GM23248 (cell line): ENCODE measurements at regions not wholly inside any gene's neighbourhood (a gene's known extent, or its start where the extent isn't known, plus 50 kb on each side); places are given as distances from the start of the nearest gene placed in this dataset.
"Not testable (repeated sequence)": the region's sequence is repeated elsewhere in the genome, so short reads cannot be mapped to it uniquely, and the experiment has no call there.

ENCODE experiments used
- DNase-seq: peaks from one replicate; pipeline ENCODE4 v3.0.0-alpha.2; 2015
- H2AFZ ChIP-seq: fragments of 200-600 bp; sonication (generic); 2 replicates; pipeline ENCODE4 v1.6.1; 2016; ENCODE audit warnings: antibody characterized with exemption
- H3F3A ChIP-seq: fragments of 200-600 bp; sonication (generic); 2 replicates; pipeline ENCODE4 v1.6.1; 2016; ENCODE audit warnings: mild to moderate bottlenecking, antibody characterized with exemption, mixed run types; ENCODE audit not compliant: insufficient read depth
- H3K27ac ChIP-seq: fragments of 200-600 bp; sonication (generic); 2 replicates; pipeline ENCODE4 v1.5.1; 2016; ENCODE audit warnings: mild to moderate bottlenecking
- H3K27me3 ChIP-seq: fragments of 200-600 bp; sonication (generic); replicated peaks from 2 replicates; pipeline ENCODE4 v1.6.1; 2016; ENCODE audit warnings: mild to moderate bottlenecking; ENCODE audit not compliant: insufficient read depth
- H3K36me3 ChIP-seq: fragments of 200-600 bp; sonication (generic); 2 replicates; pipeline ENCODE4 v1.6.1; 2016; ENCODE audit warnings: low read depth, mild to moderate bottlenecking
- H3K4me1 ChIP-seq: fragments of 200-600 bp; sonication (generic); 2 replicates; pipeline ENCODE4 v1.6.1; 2016; ENCODE audit warnings: mild to moderate bottlenecking; ENCODE audit not compliant: insufficient read depth
- H3K4me2 ChIP-seq: fragments of 200-600 bp; sonication (generic); one replicate; pipeline ENCODE4 v1.6.1; 2016; ENCODE audit warnings: mild to moderate bottlenecking; ENCODE audit not compliant: unreplicated experiment
- H3K4me3 ChIP-seq: fragments of 200-600 bp; sonication (generic); 2 replicates; pipeline ENCODE4 v1.5.1; 2016; ENCODE audit warnings: mild to moderate bottlenecking
- H3K79me2 ChIP-seq: fragments of 200-600 bp; sonication (generic); 2 replicates; pipeline ENCODE4 v1.6.1; 2016; ENCODE audit warnings: mild to moderate bottlenecking; ENCODE audit not compliant: insufficient read depth
- H3K9ac ChIP-seq: fragments of 200-600 bp; sonication (generic); 2 replicates; pipeline ENCODE4 v1.6.1; 2016; ENCODE audit warnings: mild to moderate bottlenecking
- H3K9me2 ChIP-seq: fragments of 200-600 bp; sonication (generic); 2 replicates; pipeline ENCODE4 v1.6.1; 2016; ENCODE audit warnings: mixed run types, mild to moderate bottlenecking, moderate library complexity; ENCODE audit not compliant: insufficient read depth
- H3K9me3 ChIP-seq: fragments of 200-600 bp; sonication (generic); one replicate; pipeline ENCODE4 v1.6.1; 2017; ENCODE audit warnings: low read depth
- H4K20me1 ChIP-seq: fragments of 200-600 bp; sonication (generic); 2 replicates; pipeline ENCODE4 v1.6.0; 2016; ENCODE audit not compliant: insufficient read depth
- EZH2 ChIP-seq: fragments of 200-600 bp; sonication (generic); IDR thresholded peaks from 2 replicates; pipeline ENCODE4 v1.6.1; 2018; ENCODE audit warnings: antibody characterized with exemption, mild to moderate bottlenecking; ENCODE audit not compliant: insufficient read depth, poor library complexity, severe bottlenecking
- EZH2phosphoT487 ChIP-seq: fragments of 200-600 bp; sonication (generic); IDR thresholded peaks from 2 replicates; pipeline ENCODE4 v1.6.1; 2018; ENCODE audit warnings: antibody characterized with exemption, moderate library complexity, mild to moderate bottlenecking, low read depth; ENCODE audit not compliant: insufficient read depth
- WGBS, 2 experiments: methylation state at CpG; one replicate each; pipeline ENCODE4 v1.1.6; 2015 to 2017; ENCODE audit warnings: low lambda C conversion rate in 2 of 2, low coverage in 1 of 2; ENCODE audit errors: missing lambda C conversion rate in 2 of 2; 5-methylcytosine and 5-hydroxymethylcytosine counted together
- in situ Hi-C: fragments of 300-500 bp; cut with MboI; formaldehyde crosslinking; loops from 2 replicates; pipeline ENCODE4 v1.15.0; 2020

DNA sequence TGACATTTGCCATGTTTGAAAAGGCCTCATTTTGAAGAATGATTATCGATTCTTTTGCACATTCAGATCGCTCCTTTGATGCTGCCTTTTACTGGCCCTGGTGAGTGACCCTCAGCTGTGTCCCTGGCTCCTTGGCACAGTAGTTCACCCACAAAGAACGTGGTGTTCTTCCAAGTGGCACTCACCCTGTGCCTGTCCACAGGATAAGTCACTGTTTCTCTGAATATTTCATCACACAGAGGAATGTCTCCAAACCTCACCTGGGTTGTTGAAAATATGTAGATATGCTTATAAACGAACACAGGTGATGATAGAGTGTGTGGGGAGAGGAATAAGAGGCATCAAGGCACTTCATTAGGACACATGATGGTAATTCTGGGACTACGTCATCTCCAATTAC is 810.7 kb downstream of the CCSER2 start:
- Histone ChIP-seq H3K36me3 (no peaks in the 10 kb centered on the region), H3K9me2 (no peaks in the 10 kb centered on the region), H3K79me2 (no peaks in the 10 kb centered on the region), H3K4me1 (no peaks in the 10 kb centered on the region), H3K27me3 (no peaks in the 10 kb centered on the region), H3K4me2 (no peak overlapping the region), H3K4me3 (no peak overlapping the region), H3K9me3 (no peaks in the 10 kb centered on the region), H3K27ac (no peak overlapping the region), H4K20me1 (no peaks in the 10 kb centered on the region), H2AFZ (no peak overlapping the region), H3F3A (no peaks in the 10 kb centered on the region), H3K9ac (no peak overlapping the region)
- in situ Hi-C loops: no loop called here
- no peak for DNase-seq
- TF ChIP-seq EZH2 (no peak), EZH2phosphoT487 (no peak)
- 20 to 23% methylated on average over 5 of the region's 5 CpGs for WGBS, 2 experiments

DNA sequence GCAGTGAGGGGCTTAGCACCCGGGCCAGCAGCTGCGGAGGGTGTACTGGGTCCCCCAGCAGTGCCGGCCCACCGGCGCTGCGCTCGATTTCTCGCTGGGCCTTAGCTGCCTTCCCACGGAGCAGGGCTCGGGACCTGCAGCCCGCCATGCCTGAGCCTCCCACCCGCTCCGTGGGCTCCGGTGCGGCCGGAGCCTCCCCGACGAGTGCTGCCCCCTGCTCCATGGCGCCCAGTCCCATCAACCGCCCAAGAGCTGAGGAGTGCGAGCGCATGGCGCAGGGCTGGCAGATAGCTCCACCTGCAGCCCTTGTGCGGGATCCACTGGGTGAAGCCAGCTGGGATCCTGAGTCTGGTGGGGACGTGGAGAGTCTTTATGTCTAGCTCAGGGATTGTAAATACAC is 813.1 kb downstream of the CCSER2 start:
- H3K79me2 ChIP-seq, H3F3A ChIP-seq, H3K4me2 ChIP-seq, H4K20me1 ChIP-seq, DNase-seq, H3K36me3 ChIP-seq, H3K9me2 ChIP-seq, H3K27me3 ChIP-seq, H3K4me1 ChIP-seq, H3K27ac ChIP-seq, in situ Hi-C loops, H3K9ac ChIP-seq, H2AFZ ChIP-seq, H3K9me3 ChIP-seq, H3K4me3 ChIP-seq: not testable (repeated sequence)
- 69 to 84% methylated on average over 7 to 11 of the region's 25 CpGs for WGBS, 2 experiments

DNA sequence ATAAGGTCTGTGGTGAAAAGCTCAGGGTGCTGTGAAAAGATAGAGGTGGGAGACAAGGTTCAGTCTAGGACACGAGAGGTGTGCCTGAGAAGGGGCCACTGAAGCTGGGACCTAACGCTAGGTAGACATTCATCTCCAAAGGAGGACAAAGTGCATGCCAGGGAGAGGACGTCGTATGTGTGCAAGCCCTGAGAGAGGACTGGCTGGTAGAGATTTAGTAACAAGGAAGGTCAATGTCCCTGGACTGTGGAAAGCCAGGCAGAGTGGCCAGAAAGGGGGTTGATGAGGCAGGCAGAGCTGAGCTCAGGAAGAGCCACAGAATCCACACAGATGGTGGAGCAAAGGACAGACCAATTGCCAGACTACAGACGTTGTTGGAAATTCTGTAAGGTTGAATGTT is 817.6 kb downstream of the CCSER2 start:
- 17 to 22% methylated on average over 5 of the region's 5 CpGs for WGBS, 2 experiments
- TF ChIP-seq EZH2phosphoT487 (no peak), EZH2 (no peak)

DNA sequence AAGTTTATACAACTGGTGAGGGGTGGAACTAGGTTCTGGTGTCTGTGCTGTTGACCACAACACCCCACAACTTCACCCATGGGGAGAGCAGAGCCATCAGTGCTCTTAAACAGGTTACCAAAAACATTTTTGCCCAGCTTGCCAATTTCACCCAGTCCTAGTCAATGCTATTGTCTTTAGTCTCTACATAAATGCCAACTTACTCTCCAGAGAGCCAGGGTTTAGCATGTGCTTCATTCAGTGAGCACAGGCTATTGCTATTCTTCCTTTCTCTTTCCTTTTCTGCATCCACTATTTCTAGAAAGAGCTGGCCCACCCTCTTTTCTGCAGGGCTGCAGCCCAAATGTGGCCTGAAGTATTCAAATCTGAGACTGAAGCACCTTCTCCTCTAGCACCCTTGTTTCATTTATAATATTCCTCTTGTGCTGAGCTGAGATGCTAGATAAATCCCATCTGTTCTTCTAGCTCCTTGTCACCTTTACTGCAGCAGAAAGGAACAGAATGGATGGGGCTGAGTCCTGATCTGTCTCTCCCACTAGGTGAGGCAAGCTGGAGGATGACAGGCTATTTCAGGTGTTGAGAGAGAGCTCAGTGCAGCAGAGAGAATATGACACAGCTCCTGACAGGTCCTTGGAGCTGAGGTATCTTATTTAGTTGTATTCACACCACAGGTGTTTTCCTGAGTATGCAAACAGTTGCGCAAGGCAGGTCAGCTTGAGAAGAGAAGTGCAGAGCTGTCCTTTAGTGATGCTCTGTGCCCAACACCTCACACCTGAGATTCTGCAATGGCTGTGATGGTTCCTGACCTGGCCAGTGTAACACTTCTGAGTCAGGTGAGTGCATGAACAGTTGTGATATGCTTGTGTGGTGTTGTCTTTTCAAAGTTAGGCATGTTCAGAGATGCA is 819.2 kb downstream of the CCSER2 start:
- no peak for DNase-seq
- no peaks in the 10 kb centered on the region for H4K20me1 ChIP-seq
- 56% methylated on average over 1 of the region's 1 CpG for WGBS, 2 experiments
- no peaks in the 10 kb centered on the region for H3K4me1 ChIP-seq
- in situ Hi-C loops: no loop called here
- H3K9ac ChIP-seq: no peak overlapping the region
- H3K27me3 ChIP-seq: no peaks in the 10 kb centered on the region
- H3K79me2 ChIP-seq: no peaks in the 10 kb centered on the region
- H3F3A ChIP-seq: no peaks in the 10 kb centered on the region
- H3K4me2 ChIP-seq: no peak overlapping the region
- H3K9me3 ChIP-seq: no peaks in the 10 kb centered on the region
- H3K4me3 ChIP-seq: no peak overlapping the region
- no peak overlapping the region for H3K27ac ChIP-seq
- TF ChIP-seq EZH2 (no peak), EZH2phosphoT487 (no peak)
- no peaks in the 10 kb centered on the region for H3K9me2 ChIP-seq
- H3K36me3 ChIP-seq: no peaks in the 10 kb centered on the region
- H2AFZ ChIP-seq: no peak overlapping the region

More for the DNA sequence above, 817.6 kb downstream of the CCSER2 start:
- in situ Hi-C loops: no loop called here
- Histone ChIP-seq H3K9me2 (no peaks in the 10 kb centered on the region), H3K4me3 (no peak overlapping the region), H3K36me3 (no peaks in the 10 kb centered on the region), H3K9ac (no peak overlapping the region), H3F3A (no peaks in the 10 kb centered on the region), H3K79me2 (no peaks in the 10 kb centered on the region), H3K27ac (no peak overlapping the region), H2AFZ (no peak overlapping the region), H4K20me1 (no peaks in the 10 kb centered on the region), H3K9me3 (no peaks in the 10 kb centered on the region), H3K4me1 (no peaks in the 10 kb centered on the region), H3K27me3 (no peaks in the 10 kb centered on the region), H3K4me2 (no peak overlapping the region)
- no peak for DNase-seq
